CD4-positive, alpha-beta T cell treated with Interleukin-10 for 1 hour (primary cell): ENCODE measurements at regions not wholly inside any gene's neighbourhood (a gene's known extent, or its start where the extent isn't known, plus 50 kb on each side); places are given as distances from the start of the nearest gene placed in this dataset.

ENCODE experiments used
- DNase-seq: peaks from one replicate; pipeline ENCODE4 v3.0.0-alpha.2; 2020

DNA sequence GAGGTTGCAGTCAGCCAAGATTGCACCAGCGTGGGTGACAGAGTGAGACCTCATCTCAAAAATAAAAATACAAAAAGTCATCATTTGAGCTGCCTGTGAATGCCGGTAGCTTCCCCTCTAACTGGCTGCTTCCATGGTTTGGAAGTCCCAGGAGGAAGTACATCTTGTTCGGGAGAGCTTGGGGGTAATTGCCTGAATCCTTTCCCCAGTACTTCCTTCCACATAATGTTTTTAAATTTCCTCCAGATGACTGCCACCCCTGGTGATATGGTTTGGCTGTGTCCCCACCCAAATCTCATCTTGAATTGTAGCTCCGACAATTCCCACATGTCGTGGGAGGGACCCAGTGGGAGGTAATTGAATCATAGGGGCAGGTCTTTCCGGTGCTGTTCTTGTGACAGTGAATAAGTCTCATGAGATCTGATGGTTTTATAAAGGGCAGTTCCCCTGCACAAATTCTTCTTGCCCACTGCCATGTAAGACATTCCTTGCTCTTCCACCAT lies 87.2 kb downstream of the SPRING1 start:
- no peak for DNase-seq

DNA sequence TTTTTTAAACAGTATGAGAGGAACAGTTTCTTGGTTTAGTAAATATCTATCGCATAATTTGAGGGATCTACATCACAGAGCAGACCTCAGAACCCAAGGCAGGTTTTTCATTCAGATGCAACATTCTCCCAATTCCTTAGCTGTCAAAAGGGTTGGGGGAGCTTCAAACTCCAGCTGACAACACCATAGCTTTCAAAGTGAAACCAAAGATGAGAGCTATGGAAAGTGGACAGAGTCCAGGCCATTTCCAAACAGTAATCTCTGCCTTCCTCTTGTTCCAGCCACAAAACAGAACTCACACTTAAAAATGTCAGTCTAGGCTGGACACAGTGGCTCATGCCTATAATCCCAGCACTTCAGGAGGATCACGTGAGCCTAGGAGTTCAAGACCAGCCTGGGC lies 87.8 kb downstream of the SPRING1 start:
- DNase-seq: no peak

DNA sequence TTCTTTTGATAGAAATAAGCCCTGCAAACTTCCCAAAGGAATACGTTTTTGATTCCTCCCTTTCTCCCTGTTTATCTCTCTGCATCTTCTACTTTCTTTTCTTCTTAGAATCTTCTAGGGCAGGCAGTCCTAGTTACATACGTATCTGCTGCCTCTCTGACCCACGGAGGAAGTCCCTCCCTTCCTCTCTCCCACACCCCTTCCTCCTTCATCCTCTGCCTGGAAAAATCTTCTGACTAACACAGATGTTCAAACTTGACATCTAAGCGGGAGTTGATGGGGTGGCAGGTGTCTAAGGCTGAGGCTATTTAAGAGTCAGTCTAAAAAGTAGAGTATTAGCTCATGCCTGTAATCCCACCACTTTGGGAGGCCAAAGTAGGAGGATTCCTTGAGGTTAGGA lies 88.6 kb downstream of the MAP1LC3B2 start:
- DNase-seq: no peak

DNA sequence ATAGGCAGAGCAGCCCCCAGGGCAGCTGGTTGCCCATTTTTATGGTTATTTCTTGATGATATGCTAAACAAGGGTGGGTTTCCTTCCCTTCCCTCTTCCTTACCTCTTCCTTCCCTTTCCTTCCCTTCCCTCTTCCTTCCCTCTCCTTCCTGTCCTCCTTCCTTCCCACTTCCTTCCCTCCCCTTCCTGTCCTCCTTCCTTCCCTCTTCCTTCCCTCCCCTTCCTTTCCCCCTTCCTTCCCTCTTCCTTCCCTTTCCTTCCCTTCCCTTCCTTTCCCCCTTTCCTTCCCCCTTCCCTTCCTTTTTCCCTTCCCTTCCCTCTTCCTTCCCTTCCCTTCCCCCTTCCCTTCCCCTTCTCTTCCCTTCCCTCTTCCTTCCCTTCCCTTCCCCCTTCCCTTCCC lies 87.7 kb downstream of the MAP1LC3B2 start:
- DNase-seq: no peak

DNA sequence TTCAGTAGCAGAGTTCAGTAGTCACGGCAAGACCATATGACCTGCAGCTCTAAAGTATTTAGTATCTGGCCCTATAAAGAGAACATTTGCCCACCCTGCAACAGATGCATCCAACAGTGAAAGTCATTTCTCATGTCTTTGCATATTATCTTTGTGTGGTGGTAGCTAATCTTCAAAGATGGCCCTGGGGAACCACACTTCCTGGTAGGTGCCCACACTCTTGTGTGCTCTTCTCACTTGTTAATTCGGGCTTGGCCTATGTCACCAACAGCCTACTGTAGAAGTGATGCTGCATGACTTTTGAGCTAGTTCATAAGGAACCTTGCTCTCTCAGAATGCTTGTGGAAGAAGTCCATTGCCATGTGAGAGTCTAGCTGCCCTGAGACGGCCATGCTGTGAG lies 85.6 kb downstream of the MAP1LC3B2 start:
- no peak for DNase-seq

DNA sequence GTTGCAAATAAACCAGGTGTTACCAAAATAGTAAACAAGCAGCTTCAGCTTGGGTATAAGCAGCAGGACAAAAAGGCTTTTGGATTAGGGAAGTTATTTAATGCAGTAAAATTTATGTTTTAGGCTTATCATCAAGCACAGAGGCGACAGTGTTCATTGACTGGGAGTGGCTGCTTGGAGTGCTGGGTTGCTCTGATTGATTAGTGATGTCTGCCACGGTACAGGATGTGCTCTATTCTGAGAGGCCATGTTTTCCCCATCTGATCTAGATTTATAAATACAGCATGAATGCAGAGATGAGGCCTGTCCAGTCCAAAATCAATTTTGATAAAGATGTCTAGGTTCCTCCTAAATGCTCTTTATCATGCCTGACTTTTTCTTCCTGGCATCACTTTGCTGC lies 83.5 kb downstream of the MAP1LC3B2 start:
- DNase-seq: no peak

DNA sequence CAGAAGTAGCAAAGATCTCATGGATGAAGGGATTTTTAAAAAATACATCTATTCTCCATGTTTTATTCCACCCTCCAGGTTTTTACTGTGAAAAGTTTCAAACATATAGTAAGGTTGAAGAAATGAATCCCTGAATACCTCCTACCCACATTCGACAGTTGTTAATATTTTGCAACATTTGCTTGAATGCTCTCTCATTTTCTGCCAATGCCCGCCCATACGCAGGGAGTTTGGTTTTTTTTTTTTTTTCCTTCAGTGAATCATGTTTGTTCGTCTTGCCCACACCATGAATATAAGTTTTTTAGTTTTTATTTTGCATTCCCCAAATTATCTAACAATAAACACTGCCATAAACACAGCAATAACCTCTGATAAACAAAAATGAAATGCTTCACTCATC lies 82.9 kb downstream of the MAP1LC3B2 start:
- no peak for DNase-seq

DNA sequence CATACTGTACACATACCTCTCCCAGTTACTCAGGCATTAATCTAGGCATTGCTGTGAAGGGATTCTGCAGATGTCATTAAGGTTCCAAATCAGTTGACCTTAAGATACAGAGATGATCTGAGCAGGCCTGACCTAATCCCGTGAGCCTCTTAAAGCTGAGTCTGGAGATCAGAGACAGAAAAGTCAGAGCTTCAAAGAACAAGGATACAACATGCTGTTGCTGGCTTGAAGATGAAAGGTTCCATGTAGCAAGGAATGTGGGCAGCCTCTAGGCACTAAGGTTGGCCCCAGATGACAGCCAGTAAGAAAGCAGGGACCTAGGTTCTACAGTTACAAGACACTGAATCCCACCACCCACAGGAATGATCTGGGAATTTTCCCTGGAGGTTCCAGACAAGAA lies 81.1 kb downstream of the MAP1LC3B2 start:
- no peak for DNase-seq

DNA sequence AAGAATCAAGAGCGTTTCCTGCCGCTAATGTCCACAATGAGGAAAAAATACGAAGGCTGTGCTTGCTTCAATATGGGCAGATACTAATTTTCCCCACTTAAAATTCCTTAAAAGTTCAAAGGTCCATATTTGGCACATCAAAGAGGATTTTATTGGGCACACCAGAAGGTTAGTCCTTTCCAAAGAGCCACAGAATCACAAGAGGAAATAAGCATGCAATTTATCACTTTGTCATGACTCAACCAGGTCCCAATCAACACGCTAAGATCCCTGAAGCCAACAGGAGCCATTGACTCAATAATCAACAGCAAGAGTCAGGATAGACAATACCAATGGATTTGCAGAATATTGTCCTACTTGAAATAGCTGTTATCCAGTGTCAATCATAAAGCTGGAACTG lies 80.6 kb downstream of the MAP1LC3B2 start:
- DNase-seq: no peak

DNA sequence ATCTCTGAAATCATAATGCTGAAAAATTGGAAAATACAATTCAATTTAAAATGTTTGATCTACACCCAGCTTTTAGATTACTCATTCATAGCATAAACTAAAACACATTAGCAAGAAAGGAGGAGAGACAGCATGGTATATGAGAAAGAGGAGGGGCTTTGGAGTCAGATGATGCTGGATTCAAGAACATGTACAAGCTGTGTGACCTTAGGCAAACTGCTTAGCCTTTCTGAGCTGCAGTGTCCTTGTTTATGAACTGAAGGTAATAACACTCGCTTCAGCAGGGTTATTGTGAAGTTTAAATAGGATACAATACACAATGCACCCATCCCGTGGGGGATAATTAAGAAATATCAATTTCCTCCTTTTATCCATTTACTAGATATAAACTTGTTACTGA lies 79.2 kb downstream of the MAP1LC3B2 start:
- DNase-seq: no peak

DNA sequence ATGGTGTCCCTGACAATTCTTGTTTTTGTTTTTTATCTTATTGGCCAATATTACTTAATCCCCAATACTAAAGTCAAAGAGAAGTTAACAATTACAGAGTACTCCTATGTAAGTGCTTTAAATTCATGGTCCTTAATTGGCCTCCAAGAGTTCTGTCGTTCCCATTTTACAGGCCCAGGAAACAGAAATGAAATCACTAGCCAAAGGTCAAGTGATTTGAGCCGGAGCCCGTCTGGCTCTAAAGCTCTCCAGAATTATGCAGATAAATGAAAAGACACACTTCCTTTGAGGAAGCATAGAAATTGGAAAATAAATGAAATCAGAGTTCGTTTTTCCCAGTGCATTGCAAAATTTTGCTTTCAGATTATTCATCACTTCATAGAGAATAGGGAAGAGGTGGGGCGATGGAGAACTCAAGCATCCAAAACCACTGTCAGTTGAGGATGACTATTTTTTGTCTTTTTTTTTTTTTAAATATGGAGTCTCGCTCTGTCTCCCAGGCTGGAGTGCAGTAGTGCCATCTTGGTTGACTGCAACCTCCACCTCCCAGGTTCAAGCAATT lies 78.5 kb downstream of the MAP1LC3B2 start:
- no peak for DNase-seq

DNA sequence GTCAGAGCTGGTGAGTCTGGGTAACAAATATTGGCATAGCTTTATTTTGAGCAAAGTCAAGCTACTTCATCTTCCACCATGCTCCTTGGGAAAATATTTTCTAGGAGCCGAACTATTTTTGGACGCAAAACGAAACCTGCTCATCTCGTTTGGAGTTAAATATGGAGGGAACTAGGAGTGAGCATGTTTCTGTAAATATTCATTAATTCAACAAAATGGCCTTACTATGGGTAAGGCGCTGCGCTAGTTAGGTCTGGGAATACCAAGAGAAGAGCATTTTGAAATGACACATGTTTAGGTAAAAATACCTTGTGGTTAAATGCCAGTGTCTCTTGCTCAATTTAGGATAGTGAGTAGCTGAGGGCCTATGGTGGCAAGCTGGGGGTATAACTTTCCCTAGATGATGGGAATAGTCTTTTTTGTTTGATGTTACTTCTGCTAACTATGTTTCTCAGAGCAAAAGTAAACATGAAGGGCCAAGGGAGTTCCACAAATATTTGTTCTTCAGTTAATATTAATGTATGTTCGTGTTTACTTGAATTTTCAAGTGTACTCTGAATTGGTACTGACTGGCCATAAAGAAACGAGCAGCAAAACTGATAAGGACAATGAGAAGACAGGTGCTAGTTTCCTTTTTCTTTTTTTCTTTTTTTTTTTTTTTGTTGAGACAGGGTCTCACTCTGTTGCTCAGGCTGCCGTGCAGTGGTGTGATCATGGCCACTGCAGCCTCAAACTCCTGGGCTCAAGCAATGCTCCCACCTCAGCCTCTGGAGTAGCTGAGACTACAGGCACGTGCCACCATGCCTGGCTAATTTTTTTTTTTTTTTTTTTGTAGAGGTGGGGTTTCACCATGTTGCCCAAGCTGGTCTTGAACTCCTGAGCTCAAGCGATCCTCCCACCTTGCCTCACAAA lies 77.7 kb downstream of the MAP1LC3B2 start:
- no peak for DNase-seq

DNA sequence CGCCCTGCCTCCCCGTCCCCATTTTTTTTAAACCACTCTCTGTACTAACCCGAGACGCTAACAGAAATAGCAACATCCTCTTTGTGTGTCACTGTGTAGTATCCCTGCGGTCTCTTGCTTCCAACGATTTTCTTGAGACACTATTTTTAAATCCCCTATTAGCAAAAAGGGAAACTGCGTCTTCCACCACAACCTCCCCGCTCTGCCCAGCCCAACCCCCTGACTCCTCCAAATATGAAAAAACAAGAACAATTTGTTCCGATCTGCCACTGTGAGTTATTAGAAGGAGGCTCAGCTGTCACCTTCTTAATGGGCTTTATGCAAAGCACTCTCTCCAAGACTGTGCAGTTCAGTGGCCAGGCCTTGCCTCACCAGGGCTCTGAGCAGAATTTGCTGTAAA lies 76.3 kb downstream of the MAP1LC3B2 start:
- DNase-seq: no peak

DNA sequence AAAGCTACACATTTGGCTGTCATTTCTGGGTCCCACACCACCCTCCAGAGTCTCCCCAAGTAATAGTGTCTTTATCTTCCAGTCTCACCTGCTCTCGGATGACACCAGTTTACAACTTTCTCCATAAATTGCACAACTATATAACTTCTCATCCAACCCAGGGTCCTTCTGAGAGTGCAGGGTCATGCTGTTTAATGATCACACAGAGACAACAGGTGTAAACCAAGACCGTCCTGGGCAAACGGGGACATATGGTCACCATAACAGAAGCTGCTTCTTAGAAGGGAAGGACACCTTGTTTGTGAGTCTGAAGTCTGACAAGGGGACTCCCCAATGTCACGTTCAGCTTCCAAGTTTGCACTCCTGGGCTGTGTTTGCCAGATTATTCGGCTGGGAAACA lies 74.3 kb downstream of the MAP1LC3B2 start:
- DNase-seq: no peak

DNA sequence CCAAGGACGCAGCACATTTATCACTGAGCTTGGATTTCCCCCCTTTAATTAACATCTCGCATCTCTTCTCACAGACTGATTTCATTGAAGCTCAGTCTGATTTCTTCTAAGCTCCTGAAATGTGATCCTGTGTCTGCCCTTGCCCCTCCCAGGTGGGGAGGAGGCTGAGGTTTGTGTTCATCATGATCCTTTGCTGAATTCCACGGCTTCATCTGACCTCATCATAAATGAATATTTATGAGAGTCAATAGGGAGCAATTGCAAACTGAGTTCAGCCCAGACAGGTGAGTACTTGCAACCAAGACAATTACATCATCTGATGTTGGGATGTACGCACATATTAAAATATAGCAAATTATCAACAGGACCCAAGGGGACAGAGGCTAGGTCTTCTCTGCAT lies 72.4 kb downstream of the MAP1LC3B2 start:
- no peak for DNase-seq

DNA sequence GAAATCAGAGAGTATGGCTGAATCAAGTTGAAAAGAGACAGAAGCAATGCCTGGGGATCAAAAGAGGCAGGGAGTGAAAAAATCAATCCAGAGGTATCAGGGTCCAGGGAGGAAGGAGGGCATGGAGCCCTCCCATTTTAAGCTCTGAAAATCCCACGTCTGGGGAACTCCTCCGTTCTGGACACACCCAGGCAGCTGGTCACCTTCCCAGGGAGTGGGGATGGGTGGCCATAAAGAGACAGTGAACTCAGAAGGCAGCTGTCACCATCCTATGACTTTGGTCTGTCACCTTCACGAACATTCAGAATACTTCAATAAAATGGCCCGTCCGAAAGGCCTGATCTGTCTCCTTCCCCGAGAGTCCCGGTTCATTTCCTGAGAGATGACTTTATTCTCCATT lies 71.6 kb downstream of the MAP1LC3B2 start:
- DNase-seq: no peak

DNA sequence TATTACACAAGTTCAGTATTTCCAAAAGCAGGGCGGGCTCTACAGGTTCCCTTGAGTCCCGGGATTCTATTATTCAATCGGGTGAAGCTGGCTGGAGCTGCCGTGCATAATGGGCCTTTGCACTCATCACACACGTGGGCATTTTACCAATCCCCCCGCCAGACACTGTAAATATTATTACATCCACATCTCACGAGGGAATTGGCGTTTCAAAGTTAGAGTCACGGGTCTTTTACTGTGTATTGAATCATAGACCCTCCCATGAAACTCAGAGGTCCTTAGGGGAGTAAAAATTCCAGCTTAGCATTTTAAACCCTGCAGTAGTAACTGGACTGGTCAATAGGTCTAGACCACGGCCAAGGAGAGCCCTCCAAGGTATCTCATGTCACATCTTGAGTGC lies 70.3 kb downstream of the MAP1LC3B2 start:
- no peak for DNase-seq

DNA sequence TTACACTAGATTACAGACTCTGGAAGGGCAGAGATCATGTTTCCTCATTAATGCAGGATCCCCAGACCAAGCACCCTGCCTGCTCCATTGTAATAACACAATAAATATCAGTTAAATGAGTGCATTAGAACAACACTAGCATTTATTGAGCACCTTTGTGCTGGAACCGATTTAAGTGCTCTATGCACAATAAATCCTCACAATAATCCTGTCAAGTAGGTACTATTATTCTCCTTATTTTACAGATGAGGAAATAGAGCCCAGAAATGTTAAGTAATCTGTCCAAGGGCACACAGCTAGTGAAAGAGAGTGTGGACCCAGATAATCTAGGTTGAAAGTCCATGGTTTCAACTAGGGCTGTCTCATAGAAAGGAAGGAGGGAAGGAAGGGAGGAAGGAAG lies 69.8 kb downstream of the MAP1LC3B2 start:
- no peak for DNase-seq

DNA sequence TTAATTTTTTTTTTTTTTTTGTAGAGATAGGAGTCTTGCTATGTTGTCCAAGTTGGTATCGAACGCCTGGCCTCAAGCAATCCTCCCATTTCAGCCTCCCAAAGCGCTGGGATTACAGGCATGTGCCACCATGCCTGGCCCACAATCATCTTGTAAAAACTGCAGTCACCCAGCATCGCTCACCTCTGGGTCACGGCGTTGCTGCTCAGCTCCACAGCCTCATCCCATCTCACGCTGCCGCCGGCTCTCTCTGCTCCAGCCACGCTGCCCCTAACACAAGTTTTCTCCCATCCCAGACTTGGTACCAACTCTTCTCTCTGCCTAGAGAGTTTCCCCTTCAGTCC lies 69.2 kb downstream of the MAP1LC3B2 start:
- no peak for DNase-seq
